OCI-LY1 (cell line): ENCODE measurements at regions not wholly inside any gene's neighbourhood (a gene's known extent, or its start where the extent isn't known, plus 50 kb on each side); places are given as distances from the start of the nearest gene placed in this dataset.
"Not testable (repeated sequence)": the region's sequence is repeated elsewhere in the genome, so short reads cannot be mapped to it uniquely, and the experiment has no call there.

Source experiments
- CTCF ChIP-seq: fragments of 200-600 bp; sonication (generic), shearing (Covaris generic); IDR thresholded peaks from 2 replicates; pipeline ENCODE4 v1.5.1; 2017; ENCODE audit warnings: mild to moderate bottlenecking, antibody characterized with exemption, low read length, moderate library complexity, mixed read lengths
- EZH2 ChIP-seq: fragments of 200-600 bp; sonication (generic), shearing (Covaris generic); IDR thresholded peaks from 2 replicates; pipeline ENCODE4 v1.8.0; 2017; ENCODE audit warnings: borderline replicate concordance, mixed run types, mild to moderate bottlenecking, antibody characterized with exemption, low read length, moderate library complexity, mixed read lengths

- not testable (repeated sequence) for TF ChIP-seq CTCF, EZH2
Measured at GRCh38 chr16:16674820-16675219, 295.9 kb downstream of the NPIPA7 start.
